Kidney epithelial cell (primary cell): ENCODE measurements at regions not wholly inside any gene's neighbourhood (a gene's known extent, or its start where the extent isn't known, plus 50 kb on each side); places are given as distances from the start of the nearest gene placed in this dataset.

Experiments
- DNase-seq: peaks from one replicate; pipeline ENCODE4 v3.0.0-alpha.2; 2010; ENCODE audit warnings: low read depth
- H3K27me3 ChIP-seq: 2 replicates; pipeline ENCODE4 v1.6.0; 2011; ENCODE audit warnings: low read length; ENCODE audit not compliant: control insufficient read depth, insufficient read depth
- H3K36me3 ChIP-seq: 2 replicates; pipeline ENCODE4 v1.5.1; 2011; ENCODE audit warnings: low read length; ENCODE audit not compliant: control insufficient read depth, insufficient read depth
- H3K4me3 ChIP-seq: 2 replicates; pipeline ENCODE4 v1.5.1; 2011; ENCODE audit warnings: low read depth, mild to moderate bottlenecking, control low read depth, low read length
- TF ChIP-seq, protein P1 (sequence below): IDR thresholded peaks from 2 replicates; pipeline ENCODE4 v1.5.1; 2011; ENCODE audit warnings: mild to moderate bottlenecking, moderate library complexity, low read length, control low read depth, inconsistent platforms; ENCODE audit not compliant: insufficient read depth, poor library complexity, severe bottlenecking

DNA sequence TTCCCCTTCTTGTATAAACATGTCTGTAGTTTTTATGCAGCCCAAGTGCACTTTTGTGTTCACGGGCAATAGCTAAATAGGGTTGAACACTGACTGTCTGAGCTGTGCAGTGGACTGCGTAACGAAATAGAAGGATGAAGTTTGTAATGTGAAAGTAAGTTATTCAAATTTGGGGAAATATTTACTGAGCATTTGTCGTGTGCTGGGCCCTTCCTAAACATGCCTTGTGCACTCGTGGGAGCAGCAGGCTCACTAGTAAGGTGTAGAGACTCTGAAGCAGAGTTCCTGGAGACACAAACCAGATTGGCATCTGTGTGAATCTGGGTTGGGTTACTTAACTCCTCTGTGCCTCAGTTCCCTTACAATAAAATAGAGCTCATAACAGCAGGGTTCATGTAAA is 51.7 kb upstream of the C1QTNF7 start:
- Histone ChIP-seq H3K27me3 (no peaks in the 10 kb centered on the region), H3K4me3 (no peak overlapping the region), H3K36me3 (no peaks in the 10 kb centered on the region)
- DNase-seq: no peak
- TF ChIP-seq, protein P1, sequence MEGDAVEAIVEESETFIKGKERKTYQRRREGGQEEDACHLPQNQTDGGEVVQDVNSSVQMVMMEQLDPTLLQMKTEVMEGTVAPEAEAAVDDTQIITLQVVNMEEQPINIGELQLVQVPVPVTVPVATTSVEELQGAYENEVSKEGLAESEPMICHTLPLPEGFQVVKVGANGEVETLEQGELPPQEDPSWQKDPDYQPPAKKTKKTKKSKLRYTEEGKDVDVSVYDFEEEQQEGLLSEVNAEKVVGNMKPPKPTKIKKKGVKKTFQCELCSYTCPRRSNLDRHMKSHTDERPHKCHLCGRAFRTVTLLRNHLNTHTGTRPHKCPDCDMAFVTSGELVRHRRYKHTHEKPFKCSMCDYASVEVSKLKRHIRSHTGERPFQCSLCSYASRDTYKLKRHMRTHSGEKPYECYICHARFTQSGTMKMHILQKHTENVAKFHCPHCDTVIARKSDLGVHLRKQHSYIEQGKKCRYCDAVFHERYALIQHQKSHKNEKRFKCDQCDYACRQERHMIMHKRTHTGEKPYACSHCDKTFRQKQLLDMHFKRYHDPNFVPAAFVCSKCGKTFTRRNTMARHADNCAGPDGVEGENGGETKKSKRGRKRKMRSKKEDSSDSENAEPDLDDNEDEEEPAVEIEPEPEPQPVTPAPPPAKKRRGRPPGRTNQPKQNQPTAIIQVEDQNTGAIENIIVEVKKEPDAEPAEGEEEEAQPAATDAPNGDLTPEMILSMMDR: no peak

DNA sequence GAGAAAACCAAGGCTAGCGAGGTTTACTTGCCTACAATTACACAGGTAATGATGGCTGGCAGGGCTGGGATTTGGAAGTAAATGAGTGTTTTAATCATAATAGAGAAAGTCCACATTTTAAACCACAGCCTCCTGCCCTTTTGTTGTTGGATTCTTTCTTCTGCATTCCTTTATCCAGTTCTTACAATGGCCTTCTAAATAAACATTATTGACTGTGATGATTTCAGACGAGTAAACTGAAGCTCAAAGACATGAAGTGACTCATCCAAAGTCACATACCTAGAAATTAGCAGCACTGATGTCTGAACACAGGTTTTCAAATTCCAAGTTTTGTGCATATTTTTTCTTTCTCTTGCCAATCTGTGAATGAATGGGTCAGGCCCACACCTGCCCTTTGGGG is 51.2 kb upstream of the C1QTNF7 start:
- TF ChIP-seq, protein P1: no peak
- no peaks in the 10 kb centered on the region for H3K36me3 ChIP-seq
- no peak for DNase-seq
- no peak overlapping the region for H3K4me3 ChIP-seq
- H3K27me3 ChIP-seq: no peaks in the 10 kb centered on the region
